ENCODE measurements at regions not wholly inside any gene's neighbourhood (a gene's known extent, or its start where the extent isn't known, plus 50 kb on each side); places are given as distances from the start of the nearest gene placed in this dataset.

GRCh38 chr12:14313379-14314138 lies 51.9 kb upstream of the ATF7IP start:
- TF ChIP-seq CTCF (IDR thresholded peaks at IDR 0.05; ENCODE audit: insufficient read depth, low read depth, low read length), result no peak
- TF ChIP-seq EZH2 (IDR thresholded peaks at IDR 0.05; ENCODE audit: insufficient read depth, low read length), result no peak
